GM13977 (cell line): ENCODE measurements at regions not wholly inside any gene's neighbourhood (a gene's known extent, or its start where the extent isn't known, plus 50 kb on each side); places are given as distances from the start of the nearest gene placed in this dataset.

Source experiments
- DNase-seq: peaks from one replicate; pipeline ENCODE4 v3.0.0; 2012; ENCODE audit warnings: low spot score
- in situ Hi-C: fragments of 300-500 bp; cut with MboI; formaldehyde crosslinking; loops from one replicate; pipeline ENCODE4 v1.12.0; 2022; ENCODE audit warnings: low sequenced_read_pairs, low pct_unique_long_range_greater_than_20kb, mixed read lengths, inconsistent platforms; ENCODE audit not compliant: unreplicated experiment
- TF ChIP-seq, protein P1 (sequence below): IDR thresholded peaks from 2 replicates; pipeline ENCODE4 v1.5.1; 2012; ENCODE audit warnings: mild to moderate bottlenecking, control low read depth; ENCODE audit not compliant: insufficient read depth; ENCODE audit errors: extremely low read depth, missing control alignments

DNA sequence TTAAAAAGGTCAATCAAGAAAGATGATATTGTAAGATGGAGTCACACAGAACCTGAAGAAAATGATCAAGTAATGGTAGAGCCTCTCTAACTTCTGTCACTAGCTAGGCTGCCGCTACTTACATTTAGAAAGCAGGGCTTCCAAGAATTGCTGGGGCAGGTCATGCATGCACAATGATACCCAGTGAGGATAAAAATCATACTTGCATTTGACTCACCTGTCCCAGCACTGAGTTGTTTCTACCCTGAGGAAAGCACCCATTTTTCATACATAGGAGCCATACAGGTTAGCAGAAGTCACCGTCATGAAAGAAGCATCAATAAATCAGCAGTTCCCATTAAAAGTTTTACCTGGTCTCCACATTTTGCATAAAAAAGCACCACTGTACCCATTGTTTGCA, 662.3 kb upstream of the FANCL start:
- in situ Hi-C loops, result no loop called here
- DNase-seq, result no peak
- TF ChIP-seq, protein P1, sequence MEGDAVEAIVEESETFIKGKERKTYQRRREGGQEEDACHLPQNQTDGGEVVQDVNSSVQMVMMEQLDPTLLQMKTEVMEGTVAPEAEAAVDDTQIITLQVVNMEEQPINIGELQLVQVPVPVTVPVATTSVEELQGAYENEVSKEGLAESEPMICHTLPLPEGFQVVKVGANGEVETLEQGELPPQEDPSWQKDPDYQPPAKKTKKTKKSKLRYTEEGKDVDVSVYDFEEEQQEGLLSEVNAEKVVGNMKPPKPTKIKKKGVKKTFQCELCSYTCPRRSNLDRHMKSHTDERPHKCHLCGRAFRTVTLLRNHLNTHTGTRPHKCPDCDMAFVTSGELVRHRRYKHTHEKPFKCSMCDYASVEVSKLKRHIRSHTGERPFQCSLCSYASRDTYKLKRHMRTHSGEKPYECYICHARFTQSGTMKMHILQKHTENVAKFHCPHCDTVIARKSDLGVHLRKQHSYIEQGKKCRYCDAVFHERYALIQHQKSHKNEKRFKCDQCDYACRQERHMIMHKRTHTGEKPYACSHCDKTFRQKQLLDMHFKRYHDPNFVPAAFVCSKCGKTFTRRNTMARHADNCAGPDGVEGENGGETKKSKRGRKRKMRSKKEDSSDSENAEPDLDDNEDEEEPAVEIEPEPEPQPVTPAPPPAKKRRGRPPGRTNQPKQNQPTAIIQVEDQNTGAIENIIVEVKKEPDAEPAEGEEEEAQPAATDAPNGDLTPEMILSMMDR, result no peak

DNA sequence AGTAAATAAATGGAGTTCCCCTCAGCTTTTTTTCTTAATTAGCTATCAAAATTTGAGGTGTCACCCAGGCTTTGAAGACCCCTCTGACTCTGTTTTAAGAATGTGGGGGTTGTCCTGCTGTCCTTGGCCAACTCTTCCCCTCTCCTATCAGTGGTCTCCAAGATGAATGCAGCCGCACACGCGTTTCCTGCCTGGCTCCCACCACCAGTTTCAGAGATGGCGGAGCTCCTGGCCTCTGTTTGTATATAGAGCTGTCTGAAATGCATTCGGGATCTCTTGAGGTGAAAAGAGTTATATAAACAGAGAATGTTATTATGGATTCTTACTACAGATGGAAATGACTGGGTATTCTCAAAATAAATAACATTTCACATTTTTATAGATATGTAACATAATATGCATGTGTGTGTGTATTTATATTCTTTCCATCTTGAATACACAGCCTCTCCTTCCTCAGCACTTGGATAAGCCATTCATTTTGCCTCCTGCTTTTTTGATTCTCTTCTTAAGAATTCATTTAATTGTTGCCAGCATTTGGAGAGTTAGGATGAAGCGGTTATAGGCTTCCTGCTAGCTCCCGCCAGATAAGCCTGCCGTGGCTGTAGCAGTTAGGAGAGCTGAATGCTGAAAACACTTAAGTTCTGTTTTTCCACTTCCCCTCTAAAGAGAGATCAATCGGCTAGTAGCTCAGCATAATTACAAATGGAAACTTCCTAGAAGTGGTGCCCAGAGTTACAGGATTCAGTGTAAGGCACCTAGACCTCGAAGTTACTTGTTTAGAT, 659.3 kb upstream of the FANCL start:
- TF ChIP-seq, protein P1, result no peak
- in situ Hi-C loops, result no loop called here
- DNase-seq, result no peak

DNA sequence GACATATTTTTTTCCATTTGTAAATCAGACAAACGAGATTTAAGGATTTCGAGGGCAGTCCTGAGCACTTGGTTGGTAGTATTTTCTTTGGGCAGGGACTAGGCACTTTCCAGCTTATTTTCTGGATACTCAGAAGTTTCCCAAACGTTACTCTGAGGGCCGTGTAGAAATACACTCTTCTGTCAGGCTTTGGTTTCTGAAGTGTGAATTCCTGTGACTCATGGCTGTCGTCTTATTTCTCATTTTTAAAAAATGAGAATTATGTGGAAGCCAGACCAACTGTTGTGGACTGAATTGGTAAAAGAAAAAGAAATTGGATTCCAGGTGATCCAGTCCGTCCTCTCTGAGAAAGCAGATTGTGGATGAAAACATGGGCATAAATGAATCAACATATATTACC, 658.6 kb upstream of the FANCL start:
- no peak for DNase-seq
- in situ Hi-C loops, result no loop called here
- TF ChIP-seq, protein P1, result no peak

DNA sequence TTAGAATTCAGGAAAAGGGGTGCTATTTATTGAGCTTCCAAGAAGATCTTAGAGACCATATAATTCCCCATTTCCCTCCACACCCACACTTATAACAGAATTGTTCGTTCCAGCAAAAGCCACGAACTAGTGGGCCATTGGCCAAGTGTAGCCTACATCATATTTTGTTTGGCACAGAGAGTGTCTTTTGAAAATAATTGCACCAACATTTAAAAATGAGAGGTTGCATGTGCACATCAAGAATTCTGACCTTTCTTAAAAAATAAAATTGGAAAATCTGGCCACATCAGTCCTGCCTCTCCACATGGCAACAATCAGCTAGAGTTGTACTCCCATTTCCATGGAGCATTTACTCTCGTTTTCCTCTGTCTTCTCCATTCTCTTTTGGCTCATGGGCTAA, 655.5 kb upstream of the FANCL start:
- TF ChIP-seq, protein P1, result no peak
- in situ Hi-C loops, result no loop called here
- no peak for DNase-seq

DNA sequence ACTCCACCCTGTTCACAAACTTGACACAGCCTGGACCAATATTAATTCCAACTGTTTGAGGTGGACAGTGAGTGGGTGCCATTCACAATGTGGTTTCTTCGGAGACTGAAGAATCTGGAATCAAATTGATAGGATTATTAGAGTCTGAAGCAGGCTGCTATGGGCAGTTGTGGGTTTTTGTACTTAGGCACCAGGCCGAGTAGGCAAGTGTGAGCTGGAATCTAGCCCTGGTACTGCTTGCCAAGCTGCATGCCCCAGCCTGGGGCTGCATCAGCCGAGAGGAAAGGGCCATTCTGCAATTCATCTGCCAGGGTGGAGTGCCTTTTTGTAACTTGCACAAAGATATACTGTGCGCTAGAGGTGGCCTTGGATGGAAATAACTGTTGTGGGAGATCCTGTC, 654.7 kb upstream of the FANCL start:
- TF ChIP-seq, protein P1, result no peak
- no peak for DNase-seq
- in situ Hi-C loops, result no loop called here

DNA sequence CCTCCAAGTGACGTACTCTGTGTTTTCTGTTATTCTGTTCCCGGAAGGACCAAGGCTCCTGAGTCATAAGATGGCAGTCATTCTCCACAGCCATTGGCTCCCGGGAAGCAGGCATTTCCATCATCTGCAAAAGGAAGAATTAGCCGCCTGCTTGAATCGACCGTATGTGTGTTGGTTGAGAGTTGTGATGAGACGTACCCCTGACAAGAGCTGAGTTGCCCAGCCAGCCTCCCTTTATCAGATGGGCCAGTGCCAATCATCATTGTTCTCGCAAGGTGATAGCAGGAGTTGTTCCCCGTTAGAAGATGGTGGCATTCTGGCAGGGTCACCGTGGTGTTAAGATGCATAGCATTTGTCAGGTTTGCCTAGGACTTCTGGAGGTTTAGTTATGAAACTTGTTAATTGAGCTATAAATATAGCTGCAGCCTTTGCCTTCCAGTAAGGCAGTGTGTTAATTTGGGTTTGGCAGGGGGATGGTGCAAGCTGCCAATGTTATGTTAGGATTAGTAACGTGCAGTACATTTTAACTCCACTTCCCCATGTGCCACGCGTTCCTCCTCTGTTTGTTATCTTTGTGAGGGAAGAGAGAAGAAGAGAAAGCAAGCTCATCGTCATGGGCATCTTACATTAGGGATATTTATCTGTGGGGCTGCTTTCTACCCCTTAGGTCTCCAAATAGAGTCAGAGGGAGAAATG, 652.7 kb upstream of the FANCL start:
- in situ Hi-C loops, result no loop called here
- TF ChIP-seq, protein P1, result no peak
- DNase-seq, result no peak
